Right atrium auricular region (tissue), 2 donors: ENCODE measurements at regions not wholly inside any gene's neighbourhood (a gene's known extent, or its start where the extent isn't known, plus 50 kb on each side); places are given as distances from the start of the nearest gene placed in this dataset.

ENCODE experiments used
- DNase-seq: peaks from one replicate; pipeline ENCODE4 v3.0.0-alpha.2; 2019; ENCODE audit warnings: low spot score
- H3K27ac ChIP-seq, 2 donors: fragments of 200-600 bp; sonication (generic); 1 replicate in 1 of 2; 2 replicates in 1 of 2; pipeline ENCODE4 v1.5.1; 2016 to 2019
- H3K27me3 ChIP-seq, 2 donors: fragments of 200-600 bp; sonication (generic); one replicate each; pipeline versions ENCODE4 v1.5.1 to v1.6.0; 2017 to 2019
- H3K36me3 ChIP-seq: fragments of 200-600 bp; sonication (generic); one replicate; pipeline ENCODE4 v1.5.1; 2016
- H3K4me1 ChIP-seq, 2 donors: fragments of 200-600 bp; sonication (generic); one replicate each; pipeline versions ENCODE4 v1.5.1 to v1.6.0; 2017 to 2019
- H3K4me3 ChIP-seq, 2 donors: fragments of 200-600 bp; sonication (generic); 1 replicate in 1 of 2; 2 replicates in 1 of 2; pipeline ENCODE4 v1.5.1; 2017 to 2019; ENCODE audit warnings: mild to moderate bottlenecking in 1 of 2, moderate library complexity in 1 of 2
- H3K9me3 ChIP-seq, 2 donors: fragments of 200-600 bp; sonication (generic); one replicate each; pipeline ENCODE4 v1.5.1; 2019
- TF ChIP-seq, protein P1 (sequence below), 2 donors: fragments of 200-600 bp; sonication (generic); IDR thresholded peaks; one replicate each; pipeline ENCODE4 v1.5.1; 2019; ENCODE audit warnings: antibody characterized with exemption in 2 of 2

DNA sequence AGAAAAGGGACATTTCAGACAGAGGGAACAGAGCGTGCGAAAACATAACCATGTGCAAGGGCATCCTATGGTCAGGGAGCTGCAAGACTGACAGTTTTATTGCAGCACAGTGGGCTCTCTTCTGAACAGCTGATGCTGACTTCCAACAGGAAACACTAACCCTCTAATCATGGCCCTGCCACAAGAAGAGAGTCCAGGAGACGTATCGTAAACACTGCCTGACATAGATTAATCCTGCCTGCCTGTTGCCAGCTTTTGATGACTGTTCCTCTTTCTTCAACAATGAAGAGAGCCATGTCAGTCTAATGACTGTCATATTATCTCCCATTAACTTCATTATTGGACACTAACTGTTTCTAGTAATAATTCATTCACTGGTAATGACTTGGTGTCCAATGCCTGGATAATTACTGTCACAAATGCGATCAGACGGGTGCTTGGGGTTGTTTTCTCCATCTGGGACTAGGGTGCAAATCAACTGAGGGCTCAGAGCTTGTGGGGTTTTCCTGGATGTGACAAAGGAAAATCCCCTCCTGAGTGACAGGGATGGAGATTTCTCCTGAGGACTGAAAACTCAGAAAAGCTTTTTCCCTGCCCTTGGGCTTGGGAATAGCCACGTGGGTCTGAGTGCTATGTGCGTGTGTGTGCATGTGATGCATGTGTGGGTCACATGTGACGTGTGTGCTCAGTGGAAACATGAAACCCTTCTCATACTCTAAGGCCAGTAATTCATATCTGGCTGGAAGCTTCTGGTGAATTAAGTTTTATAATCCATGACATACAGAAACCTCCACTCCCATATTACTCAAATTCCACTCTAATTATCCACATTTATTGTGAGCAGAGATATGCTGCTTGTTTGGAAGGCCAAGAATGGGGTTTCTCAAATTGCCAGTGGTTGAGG is 144.0 kb upstream of the PLXNA2 start:
- Histone ChIP-seq H3K4me1 (no peaks in the 10 kb centered on the region), H3K27me3 (no peaks in the 10 kb centered on the region), H3K27ac (no peak overlapping the region), H3K9me3 (no peaks in the 10 kb centered on the region), H3K36me3 (no peaks in the 10 kb centered on the region), H3K4me3 (no peak overlapping the region)
- no peak for DNase-seq
- TF ChIP-seq, protein P1, sequence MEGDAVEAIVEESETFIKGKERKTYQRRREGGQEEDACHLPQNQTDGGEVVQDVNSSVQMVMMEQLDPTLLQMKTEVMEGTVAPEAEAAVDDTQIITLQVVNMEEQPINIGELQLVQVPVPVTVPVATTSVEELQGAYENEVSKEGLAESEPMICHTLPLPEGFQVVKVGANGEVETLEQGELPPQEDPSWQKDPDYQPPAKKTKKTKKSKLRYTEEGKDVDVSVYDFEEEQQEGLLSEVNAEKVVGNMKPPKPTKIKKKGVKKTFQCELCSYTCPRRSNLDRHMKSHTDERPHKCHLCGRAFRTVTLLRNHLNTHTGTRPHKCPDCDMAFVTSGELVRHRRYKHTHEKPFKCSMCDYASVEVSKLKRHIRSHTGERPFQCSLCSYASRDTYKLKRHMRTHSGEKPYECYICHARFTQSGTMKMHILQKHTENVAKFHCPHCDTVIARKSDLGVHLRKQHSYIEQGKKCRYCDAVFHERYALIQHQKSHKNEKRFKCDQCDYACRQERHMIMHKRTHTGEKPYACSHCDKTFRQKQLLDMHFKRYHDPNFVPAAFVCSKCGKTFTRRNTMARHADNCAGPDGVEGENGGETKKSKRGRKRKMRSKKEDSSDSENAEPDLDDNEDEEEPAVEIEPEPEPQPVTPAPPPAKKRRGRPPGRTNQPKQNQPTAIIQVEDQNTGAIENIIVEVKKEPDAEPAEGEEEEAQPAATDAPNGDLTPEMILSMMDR (IDR thresholded peaks at IDR 0.05) = no peak

DNA sequence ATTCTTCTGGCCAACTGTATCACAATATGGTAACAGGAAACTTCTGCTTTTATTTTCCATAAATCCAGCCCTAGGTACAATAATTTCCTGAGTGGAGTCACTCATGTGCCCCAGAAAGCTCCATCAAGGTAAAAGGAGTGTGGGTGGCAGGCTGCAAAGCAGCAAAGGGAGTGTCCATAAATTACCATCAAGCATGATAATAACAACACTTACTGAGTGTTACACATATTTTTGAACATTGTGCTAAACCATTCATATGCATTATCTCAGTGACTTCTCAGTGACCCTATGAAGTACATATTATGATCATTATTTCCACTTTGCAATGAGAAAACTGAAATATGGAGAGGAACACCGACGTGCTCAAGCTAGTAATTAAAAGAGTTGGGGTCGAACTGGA is 149.2 kb upstream of the PLXNA2 start:
- Histone ChIP-seq H3K4me1 (no peaks in the 10 kb centered on the region), H3K27me3 (no peaks in the 10 kb centered on the region), H3K4me3 (no peak overlapping the region), H3K27ac (no peak overlapping the region), H3K9me3 (no peaks in the 10 kb centered on the region), H3K36me3 (no peaks in the 10 kb centered on the region)
- no peak for DNase-seq
- TF ChIP-seq, protein P1 (IDR thresholded peaks at IDR 0.05) = no peak

DNA sequence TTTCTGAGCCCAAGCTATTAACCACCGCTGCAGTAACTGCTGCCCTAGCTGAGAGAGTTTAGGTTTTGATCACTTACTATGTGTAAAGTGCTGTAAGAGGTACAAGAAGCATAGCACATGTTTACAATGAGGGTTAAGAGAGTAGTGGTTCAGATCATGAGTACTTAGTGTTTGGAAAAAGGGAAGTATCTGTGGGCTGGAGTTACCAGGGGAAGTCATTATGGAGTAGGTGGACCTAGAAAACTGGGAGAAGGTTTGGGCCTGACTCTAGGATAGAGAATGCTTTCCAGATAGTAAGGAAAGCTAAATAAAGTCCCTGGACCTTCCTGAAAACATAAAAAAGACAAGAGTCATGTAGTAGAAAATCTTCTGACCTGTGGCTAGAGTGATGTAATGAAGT is 149.6 kb upstream of the PLXNA2 start:
- Histone ChIP-seq H3K27me3 (no peaks in the 10 kb centered on the region), H3K27ac (no peak overlapping the region), H3K9me3 (no peaks in the 10 kb centered on the region), H3K4me3 (no peak overlapping the region), H3K4me1 (no peaks in the 10 kb centered on the region), H3K36me3 (no peaks in the 10 kb centered on the region)
- DNase-seq = no peak
- TF ChIP-seq, protein P1 (IDR thresholded peaks at IDR 0.05) = no peak

DNA sequence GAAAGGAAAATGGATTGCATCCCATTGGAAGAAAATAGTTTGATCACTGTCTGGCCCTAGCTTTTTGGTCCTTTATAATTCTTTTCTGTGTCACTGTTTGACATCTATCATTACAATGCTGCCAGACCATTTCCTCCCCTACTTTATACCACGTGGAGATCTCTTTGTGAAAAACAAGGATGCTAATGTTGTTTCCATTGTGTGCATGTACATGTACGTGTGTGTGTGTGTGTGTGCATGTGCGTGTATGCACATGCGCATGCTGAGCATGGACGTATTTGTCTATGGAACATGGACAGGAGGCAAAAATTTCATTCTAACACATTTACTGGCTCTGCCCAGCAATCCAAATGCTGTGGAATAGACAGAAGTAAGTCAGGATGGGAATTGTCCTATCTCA is 153.1 kb upstream of the PLXNA2 start:
- Histone ChIP-seq H3K27ac (no peak overlapping the region), H3K9me3 (no peaks in the 10 kb centered on the region), H3K27me3 (no peaks in the 10 kb centered on the region), H3K36me3 (no peaks in the 10 kb centered on the region), H3K4me1 (no peaks in the 10 kb centered on the region), H3K4me3 (no peak overlapping the region)
- TF ChIP-seq, protein P1 (IDR thresholded peaks at IDR 0.05) = no peak
- no peak for DNase-seq

DNA sequence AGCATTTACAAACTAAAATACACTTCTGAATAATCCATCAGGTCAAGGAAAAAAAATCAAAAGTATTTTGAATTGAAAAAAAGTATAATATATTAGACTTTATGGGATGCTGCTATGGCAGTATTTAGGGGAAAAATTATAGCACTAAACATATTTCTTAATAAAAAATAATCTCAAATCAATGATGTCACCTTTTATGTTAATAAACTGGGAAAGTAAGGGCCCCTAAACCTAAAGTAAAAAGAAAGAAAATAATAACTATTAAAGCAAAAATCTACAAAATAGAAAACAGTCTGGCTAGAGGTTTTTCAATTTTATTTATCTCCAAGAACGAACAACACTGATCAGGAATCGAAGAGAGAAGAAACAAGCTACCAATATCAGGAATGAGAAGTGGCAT is 160.8 kb upstream of the PLXNA2 start:
- H3K36me3 ChIP-seq = no peaks in the 10 kb centered on the region
- no peak overlapping the region for H3K4me3 ChIP-seq
- TF ChIP-seq, protein P1 (IDR thresholded peaks at IDR 0.05) = no peak
- no peaks in the 10 kb centered on the region for H3K27me3 ChIP-seq
- no peaks in the 10 kb centered on the region for H3K4me1 ChIP-seq
- H3K9me3 ChIP-seq = no peaks in the 10 kb centered on the region
- no peak overlapping the region for H3K27ac ChIP-seq
- DNase-seq = no peak

DNA sequence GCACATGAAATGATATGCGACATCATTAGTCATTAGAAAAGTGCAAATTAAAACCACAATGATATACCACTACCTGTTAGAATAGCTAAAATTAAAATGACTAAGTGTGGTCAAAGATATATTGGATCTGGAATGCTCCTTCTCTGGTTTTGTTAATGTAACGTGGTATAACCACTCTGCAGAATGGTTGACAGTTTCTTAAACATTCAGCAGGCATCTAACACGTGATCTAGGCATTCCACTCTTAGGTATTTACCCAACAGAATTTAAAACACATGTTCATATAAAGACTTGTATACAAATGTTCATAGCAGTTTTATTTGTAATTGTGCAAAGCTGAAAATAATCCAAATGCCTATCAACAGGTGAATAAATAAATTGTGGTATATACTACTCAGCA is 165.0 kb upstream of the PLXNA2 start:
- DNase-seq = no peak
- Histone ChIP-seq H3K27ac (no peak overlapping the region), H3K4me3 (no peak overlapping the region), H3K9me3 (no peaks in the 10 kb centered on the region), H3K36me3 (no peaks in the 10 kb centered on the region), H3K4me1 (no peaks in the 10 kb centered on the region), H3K27me3 (no peaks in the 10 kb centered on the region)
- TF ChIP-seq, protein P1 (IDR thresholded peaks at IDR 0.05) = no peak
